ENCODE measurements at regions not wholly inside any gene's neighbourhood (a gene's known extent, or its start where the extent isn't known, plus 50 kb on each side); places are given as distances from the start of the nearest gene placed in this dataset.

DNA sequence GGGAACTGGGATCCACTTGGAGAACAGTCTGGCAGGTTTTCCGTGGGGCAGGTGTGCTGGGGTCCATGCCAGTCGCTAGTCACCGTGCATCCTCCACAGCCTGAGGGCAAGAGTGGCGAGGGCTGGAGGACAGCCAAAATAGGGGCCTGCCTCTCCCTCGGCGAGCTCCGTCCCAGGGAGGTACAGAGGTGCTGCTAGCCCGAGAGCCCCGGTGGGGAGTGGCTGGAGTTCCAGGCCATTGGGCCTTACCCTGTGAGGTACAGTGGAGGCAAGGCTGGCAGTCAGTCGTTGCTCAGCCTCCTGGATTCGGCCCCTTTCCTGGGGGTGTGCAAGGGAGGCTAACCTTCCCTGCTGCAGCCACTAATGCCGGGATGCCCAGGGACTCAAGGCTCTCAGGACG, 406.6 kb downstream of the CMPK2 start:
- TF ChIP-seq, protein P1, sequence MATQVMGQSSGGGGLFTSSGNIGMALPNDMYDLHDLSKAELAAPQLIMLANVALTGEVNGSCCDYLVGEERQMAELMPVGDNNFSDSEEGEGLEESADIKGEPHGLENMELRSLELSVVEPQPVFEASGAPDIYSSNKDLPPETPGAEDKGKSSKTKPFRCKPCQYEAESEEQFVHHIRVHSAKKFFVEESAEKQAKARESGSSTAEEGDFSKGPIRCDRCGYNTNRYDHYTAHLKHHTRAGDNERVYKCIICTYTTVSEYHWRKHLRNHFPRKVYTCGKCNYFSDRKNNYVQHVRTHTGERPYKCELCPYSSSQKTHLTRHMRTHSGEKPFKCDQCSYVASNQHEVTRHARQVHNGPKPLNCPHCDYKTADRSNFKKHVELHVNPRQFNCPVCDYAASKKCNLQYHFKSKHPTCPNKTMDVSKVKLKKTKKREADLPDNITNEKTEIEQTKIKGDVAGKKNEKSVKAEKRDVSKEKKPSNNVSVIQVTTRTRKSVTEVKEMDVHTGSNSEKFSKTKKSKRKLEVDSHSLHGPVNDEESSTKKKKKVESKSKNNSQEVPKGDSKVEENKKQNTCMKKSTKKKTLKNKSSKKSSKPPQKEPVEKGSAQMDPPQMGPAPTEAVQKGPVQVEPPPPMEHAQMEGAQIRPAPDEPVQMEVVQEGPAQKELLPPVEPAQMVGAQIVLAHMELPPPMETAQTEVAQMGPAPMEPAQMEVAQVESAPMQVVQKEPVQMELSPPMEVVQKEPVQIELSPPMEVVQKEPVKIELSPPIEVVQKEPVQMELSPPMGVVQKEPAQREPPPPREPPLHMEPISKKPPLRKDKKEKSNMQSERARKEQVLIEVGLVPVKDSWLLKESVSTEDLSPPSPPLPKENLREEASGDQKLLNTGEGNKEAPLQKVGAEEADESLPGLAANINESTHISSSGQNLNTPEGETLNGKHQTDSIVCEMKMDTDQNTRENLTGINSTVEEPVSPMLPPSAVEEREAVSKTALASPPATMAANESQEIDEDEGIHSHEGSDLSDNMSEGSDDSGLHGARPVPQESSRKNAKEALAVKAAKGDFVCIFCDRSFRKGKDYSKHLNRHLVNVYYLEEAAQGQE (IDR thresholded peaks at IDR 0.05; ENCODE audit: insufficient read depth in 1 of 2, low read depth in 2 of 2, low read length in 1 of 2), result no peak
- TF ChIP-seq TCF7L2 (IDR thresholded peaks at IDR 0.05; ENCODE audit: low read depth, low read length), result no peak
- TF ChIP-seq, protein P2, sequence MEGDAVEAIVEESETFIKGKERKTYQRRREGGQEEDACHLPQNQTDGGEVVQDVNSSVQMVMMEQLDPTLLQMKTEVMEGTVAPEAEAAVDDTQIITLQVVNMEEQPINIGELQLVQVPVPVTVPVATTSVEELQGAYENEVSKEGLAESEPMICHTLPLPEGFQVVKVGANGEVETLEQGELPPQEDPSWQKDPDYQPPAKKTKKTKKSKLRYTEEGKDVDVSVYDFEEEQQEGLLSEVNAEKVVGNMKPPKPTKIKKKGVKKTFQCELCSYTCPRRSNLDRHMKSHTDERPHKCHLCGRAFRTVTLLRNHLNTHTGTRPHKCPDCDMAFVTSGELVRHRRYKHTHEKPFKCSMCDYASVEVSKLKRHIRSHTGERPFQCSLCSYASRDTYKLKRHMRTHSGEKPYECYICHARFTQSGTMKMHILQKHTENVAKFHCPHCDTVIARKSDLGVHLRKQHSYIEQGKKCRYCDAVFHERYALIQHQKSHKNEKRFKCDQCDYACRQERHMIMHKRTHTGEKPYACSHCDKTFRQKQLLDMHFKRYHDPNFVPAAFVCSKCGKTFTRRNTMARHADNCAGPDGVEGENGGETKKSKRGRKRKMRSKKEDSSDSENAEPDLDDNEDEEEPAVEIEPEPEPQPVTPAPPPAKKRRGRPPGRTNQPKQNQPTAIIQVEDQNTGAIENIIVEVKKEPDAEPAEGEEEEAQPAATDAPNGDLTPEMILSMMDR (IDR thresholded peaks at IDR 0.05), result no peak
